ENCODE measurements at regions not wholly inside any gene's neighbourhood (a gene's known extent, or its start where the extent isn't known, plus 50 kb on each side); places are given as distances from the start of the nearest gene placed in this dataset.

DNA sequence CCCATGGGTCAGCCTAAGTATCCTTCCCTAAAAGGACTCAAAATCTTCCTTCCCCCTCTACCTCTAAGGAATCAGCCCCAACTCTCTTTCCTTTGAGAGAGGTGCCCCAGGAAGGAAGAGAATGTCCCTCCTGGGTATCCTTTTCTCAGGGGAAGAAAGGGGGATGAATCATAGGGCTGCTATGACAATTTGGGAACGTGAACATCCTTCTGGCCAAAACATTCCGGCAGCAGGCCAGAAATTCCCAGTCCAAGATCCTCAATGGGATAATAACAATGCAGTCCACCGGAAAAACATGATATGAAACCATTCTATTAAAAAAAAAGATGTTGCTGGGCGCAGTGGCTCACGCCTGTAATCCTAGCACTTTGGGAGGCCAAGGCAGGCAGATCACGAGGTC is 50.8 kb upstream of the CACNA2D3 start:
- TF ChIP-seq, protein P1, sequence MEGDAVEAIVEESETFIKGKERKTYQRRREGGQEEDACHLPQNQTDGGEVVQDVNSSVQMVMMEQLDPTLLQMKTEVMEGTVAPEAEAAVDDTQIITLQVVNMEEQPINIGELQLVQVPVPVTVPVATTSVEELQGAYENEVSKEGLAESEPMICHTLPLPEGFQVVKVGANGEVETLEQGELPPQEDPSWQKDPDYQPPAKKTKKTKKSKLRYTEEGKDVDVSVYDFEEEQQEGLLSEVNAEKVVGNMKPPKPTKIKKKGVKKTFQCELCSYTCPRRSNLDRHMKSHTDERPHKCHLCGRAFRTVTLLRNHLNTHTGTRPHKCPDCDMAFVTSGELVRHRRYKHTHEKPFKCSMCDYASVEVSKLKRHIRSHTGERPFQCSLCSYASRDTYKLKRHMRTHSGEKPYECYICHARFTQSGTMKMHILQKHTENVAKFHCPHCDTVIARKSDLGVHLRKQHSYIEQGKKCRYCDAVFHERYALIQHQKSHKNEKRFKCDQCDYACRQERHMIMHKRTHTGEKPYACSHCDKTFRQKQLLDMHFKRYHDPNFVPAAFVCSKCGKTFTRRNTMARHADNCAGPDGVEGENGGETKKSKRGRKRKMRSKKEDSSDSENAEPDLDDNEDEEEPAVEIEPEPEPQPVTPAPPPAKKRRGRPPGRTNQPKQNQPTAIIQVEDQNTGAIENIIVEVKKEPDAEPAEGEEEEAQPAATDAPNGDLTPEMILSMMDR (IDR thresholded peaks at IDR 0.05): no peak
- H3K9me3 ChIP-seq: peaks cover 9% of the 10 kb centered on the region
- H3K4me1 ChIP-seq (ENCODE audit: control insufficient read depth in 1 of 2, insufficient read depth in 1 of 2, low read depth in 1 of 2, low read length in 1 of 2): no peaks in the 10 kb centered on the region

DNA sequence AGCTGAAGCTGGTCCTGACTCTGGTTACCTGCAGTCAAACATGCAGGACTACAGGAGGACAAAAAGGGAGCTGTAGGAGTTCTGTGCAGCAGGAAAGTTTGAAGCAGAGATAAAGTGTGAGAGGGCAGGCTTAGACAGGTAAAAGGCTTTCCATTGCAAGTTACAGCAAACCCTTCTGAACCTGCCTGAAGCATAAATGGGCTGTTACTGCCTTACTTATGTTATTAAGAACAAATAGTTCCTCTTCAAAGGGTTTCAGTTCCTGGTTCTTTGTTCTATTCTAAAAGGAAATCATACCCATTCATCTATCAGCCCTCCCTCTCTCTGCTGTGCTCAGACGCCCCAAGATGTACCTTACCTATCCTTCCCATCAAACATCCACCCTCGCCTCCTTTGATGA is 52.4 kb upstream of the CACNA2D3 start:
- no peaks in the 10 kb centered on the region for H3K36me3 ChIP-seq
- H3K4me1 ChIP-seq (ENCODE audit: control insufficient read depth in 1 of 2, insufficient read depth in 1 of 2, low read depth in 1 of 2, low read length in 1 of 2): no peaks in the 10 kb centered on the region
- TF ChIP-seq, protein P1 (IDR thresholded peaks at IDR 0.05): no peak
- no peaks in the 10 kb centered on the region for H3K27me3 ChIP-seq
- H3K9me3 ChIP-seq: peaks cover 9% of the 10 kb centered on the region
- H3K27ac ChIP-seq: no peak overlapping the region
- no peak overlapping the region for H3K4me3 ChIP-seq (ENCODE audit: low read depth in 1 of 2, low read length in 1 of 2)

More for the DNA sequence above, 50.8 kb upstream of the CACNA2D3 start:
- Histone ChIP-seq H3K27me3 (no peaks in the 10 kb centered on the region), H3K4me3 (ENCODE audit: low read depth in 1 of 2, low read length in 1 of 2) (no peak overlapping the region), H3K36me3 (no peaks in the 10 kb centered on the region), H3K27ac (no peak overlapping the region)

DNA sequence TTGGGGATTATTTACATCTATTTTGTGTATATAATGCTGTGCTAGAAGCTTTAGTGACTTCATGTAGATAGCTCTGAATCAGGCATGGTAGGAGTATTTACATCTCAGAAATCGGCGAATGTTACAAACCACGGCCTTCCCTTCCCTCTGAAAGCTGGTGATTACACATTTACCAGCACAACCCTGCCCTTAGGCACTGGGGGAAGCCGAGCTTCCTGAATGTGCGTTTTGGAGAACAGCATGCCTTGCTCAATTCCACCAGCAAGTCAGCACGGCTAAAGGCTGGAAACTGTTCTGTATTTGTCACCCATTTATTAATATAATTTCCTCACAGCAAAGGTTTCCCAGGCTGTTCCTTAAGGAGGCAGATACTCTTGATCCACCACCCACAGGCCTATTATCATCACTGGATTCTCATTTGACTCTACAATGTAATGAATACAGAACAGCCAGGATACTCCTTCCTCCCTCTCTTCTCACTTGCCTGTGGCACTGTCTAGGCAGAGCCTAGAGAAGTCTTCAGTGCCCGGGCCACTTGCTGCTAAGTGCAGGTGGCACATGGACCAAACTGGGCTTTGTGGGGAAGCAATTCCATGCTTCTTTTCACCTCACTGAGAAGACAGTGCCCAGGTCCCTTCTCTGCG is 55.2 kb upstream of the CACNA2D3 start:
- no peak overlapping the region for H3K27ac ChIP-seq
- no peak overlapping the region for H3K4me3 ChIP-seq (ENCODE audit: low read depth in 1 of 2, low read length in 1 of 2)
- peaks cover 9% of the 10 kb centered on the region for H3K9me3 ChIP-seq
- no peaks in the 10 kb centered on the region for H3K4me1 ChIP-seq (ENCODE audit: control insufficient read depth in 1 of 2, insufficient read depth in 1 of 2, low read depth in 1 of 2, low read length in 1 of 2)
- no peaks in the 10 kb centered on the region for H3K27me3 ChIP-seq
- H3K36me3 ChIP-seq: no peaks in the 10 kb centered on the region
- TF ChIP-seq, protein P1 (IDR thresholded peaks at IDR 0.05): no peak

DNA sequence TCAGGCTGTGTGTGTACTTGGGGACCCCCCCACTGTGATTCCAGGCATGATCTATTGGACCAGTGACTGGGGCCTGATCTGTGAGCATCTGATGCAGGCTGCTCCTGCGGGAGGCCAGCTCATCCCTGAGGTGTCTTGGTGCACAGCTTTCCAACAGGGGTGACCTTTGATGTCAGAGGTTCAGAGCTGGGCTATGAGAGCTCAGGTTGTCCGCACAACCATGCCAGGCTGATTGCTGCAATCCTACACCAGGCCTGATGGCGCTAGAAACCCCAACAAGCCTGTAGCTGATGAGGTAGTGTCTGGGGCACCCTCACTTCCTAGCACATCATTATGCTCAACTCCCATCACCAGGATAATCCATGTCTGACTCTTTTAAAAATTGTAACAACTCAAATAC is 56.1 kb upstream of the CACNA2D3 start:
- TF ChIP-seq, protein P1 (IDR thresholded peaks at IDR 0.05): no peak
- no peaks in the 10 kb centered on the region for H3K4me1 ChIP-seq (ENCODE audit: control insufficient read depth in 1 of 2, insufficient read depth in 1 of 2, low read depth in 1 of 2, low read length in 1 of 2)
- H3K27me3 ChIP-seq: no peaks in the 10 kb centered on the region
- H3K27ac ChIP-seq: no peak overlapping the region
- H3K4me3 ChIP-seq (ENCODE audit: low read depth in 1 of 2, low read length in 1 of 2): no peak overlapping the region
- peaks cover 9% of the 10 kb centered on the region for H3K9me3 ChIP-seq
- no peaks in the 10 kb centered on the region for H3K36me3 ChIP-seq

DNA sequence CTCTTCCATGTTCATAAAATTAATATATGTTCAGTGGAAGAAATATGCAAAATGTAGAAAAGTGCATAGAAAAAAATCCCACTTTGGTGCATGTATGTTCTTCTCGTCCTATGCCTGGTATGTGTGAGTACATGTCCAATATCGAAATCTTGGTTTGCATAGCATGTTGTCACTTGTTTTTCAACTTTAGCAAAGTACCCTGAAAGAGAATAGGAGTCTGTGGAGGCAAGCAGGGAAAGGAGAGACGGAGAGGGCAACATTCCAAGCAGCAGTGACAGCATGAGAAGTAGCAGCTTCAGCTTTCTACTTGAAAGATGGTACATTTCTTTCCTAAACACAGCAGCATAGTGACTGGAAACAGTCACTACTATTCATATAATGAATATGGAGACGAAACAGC is 56.8 kb upstream of the CACNA2D3 start:
- Histone ChIP-seq H3K27me3 (no peaks in the 10 kb centered on the region), H3K27ac (no peak overlapping the region), H3K9me3 (peaks cover 7% of the 10 kb centered on the region), H3K4me3 (ENCODE audit: low read depth in 1 of 2, low read length in 1 of 2) (no peak overlapping the region), H3K36me3 (no peaks in the 10 kb centered on the region), H3K4me1 (ENCODE audit: control insufficient read depth in 1 of 2, insufficient read depth in 1 of 2, low read depth in 1 of 2, low read length in 1 of 2) (no peaks in the 10 kb centered on the region)
- TF ChIP-seq, protein P1 (IDR thresholded peaks at IDR 0.05): no peak

Measured in neutrophil (primary cell).